ENCODE measurements at regions not wholly inside any gene's neighbourhood (a gene's known extent, or its start where the extent isn't known, plus 50 kb on each side); places are given as distances from the start of the nearest gene placed in this dataset.

DNA sequence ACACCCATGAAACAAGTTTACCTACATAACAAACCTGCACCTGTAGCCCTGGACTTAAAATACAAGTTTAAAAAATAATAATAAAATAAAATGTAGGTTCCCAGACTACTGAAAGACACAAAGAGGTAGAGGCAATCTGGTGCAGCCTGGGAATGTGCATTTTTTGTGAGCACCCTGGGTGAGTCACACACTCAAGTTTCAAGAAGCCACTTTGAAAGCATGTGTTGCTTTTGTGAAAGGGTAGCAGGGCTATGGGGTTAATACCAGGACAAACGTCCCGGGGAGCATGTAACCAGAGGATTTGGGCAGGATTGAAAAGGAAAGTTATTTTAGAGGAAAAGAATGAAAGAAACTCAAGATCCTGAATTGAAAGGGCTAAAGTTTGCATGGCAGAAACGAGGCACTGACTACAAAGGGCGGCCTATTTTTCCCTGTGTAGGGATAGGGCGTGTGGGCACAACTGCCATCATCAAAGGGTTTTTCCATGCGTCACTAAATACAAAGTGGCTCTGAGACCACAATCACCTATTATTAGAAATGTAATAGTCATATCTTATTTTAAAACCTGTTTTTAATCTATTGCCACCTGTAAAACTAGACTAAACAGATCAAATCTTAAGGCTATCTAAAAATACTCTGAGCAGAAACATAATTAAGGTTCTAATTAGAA, 314.9 kb downstream of the COG6 start:
- TF ChIP-seq FOXP2 (optimal IDR thresholded peaks at IDR 0.05; ENCODE audit: borderline replicate concordance, extremely low read depth, extremely low read length, insufficient read depth) (no peak), TAF1 (IDR thresholded peaks at IDR 0.05; ENCODE audit: borderline replicate concordance, insufficient read depth, low read length) (no peak), POLR2AphosphoS5 (IDR thresholded peaks at IDR 0.05; ENCODE audit: low read depth, low read length) (no peak), SIN3A (IDR thresholded peaks at IDR 0.05; ENCODE audit: borderline replicate concordance, insufficient read depth, low read length) (no peak)
- TF ChIP-seq, protein P1, sequence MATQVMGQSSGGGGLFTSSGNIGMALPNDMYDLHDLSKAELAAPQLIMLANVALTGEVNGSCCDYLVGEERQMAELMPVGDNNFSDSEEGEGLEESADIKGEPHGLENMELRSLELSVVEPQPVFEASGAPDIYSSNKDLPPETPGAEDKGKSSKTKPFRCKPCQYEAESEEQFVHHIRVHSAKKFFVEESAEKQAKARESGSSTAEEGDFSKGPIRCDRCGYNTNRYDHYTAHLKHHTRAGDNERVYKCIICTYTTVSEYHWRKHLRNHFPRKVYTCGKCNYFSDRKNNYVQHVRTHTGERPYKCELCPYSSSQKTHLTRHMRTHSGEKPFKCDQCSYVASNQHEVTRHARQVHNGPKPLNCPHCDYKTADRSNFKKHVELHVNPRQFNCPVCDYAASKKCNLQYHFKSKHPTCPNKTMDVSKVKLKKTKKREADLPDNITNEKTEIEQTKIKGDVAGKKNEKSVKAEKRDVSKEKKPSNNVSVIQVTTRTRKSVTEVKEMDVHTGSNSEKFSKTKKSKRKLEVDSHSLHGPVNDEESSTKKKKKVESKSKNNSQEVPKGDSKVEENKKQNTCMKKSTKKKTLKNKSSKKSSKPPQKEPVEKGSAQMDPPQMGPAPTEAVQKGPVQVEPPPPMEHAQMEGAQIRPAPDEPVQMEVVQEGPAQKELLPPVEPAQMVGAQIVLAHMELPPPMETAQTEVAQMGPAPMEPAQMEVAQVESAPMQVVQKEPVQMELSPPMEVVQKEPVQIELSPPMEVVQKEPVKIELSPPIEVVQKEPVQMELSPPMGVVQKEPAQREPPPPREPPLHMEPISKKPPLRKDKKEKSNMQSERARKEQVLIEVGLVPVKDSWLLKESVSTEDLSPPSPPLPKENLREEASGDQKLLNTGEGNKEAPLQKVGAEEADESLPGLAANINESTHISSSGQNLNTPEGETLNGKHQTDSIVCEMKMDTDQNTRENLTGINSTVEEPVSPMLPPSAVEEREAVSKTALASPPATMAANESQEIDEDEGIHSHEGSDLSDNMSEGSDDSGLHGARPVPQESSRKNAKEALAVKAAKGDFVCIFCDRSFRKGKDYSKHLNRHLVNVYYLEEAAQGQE (IDR thresholded peaks at IDR 0.05; ENCODE audit: insufficient read depth in 1 of 2, low read depth in 2 of 2, low read length in 2 of 2) = no peak

DNA sequence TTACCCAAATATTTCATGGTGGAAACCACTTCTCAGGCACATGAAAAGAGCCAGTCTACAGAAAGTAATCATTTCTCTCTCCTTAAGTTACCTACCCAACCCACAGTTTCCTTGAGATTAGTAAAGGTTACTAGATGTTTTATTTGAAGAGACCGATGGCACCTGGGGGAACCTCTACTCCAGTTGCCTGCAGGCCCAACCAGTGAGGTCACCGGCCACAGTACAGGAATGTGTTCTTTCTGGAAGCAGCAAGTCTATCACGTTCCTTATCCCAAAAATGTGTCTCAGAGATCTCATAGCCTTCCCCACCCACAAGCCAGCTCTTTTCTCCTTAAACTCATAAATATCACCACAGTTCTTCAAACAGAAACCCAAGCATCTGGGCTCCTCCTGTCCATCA, 316.1 kb downstream of the COG6 start:
- TF ChIP-seq POLR2AphosphoS5 (IDR thresholded peaks at IDR 0.05; ENCODE audit: low read depth, low read length) (no peak), FOXP2 (optimal IDR thresholded peaks at IDR 0.05; ENCODE audit: borderline replicate concordance, extremely low read depth, extremely low read length, insufficient read depth) (no peak), TAF1 (IDR thresholded peaks at IDR 0.05; ENCODE audit: borderline replicate concordance, insufficient read depth, low read length) (no peak), SIN3A (IDR thresholded peaks at IDR 0.05; ENCODE audit: borderline replicate concordance, insufficient read depth, low read length) (no peak)
- TF ChIP-seq, protein P1 (IDR thresholded peaks at IDR 0.05; ENCODE audit: insufficient read depth in 1 of 2, low read depth in 2 of 2, low read length in 2 of 2) = no peak

DNA sequence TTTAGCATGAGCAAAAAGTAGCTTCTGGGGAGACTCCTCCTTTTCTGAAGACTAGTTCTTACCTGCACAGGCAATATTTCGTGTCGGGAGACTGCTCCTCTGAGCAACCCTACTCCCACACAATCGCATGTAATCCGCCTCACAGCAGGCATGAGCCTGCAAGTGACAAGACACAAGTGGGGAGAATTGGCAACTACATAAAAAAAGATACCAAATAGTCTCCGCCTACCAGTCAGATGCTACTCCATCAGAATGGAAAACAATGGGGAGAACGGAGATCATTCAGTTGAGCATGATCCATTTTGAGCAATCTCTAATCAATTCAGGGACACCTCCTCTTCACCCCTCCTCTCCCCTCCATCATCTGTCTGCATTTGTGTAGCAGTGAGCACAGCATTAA, 321.0 kb downstream of the COG6 start:
- TF ChIP-seq SIN3A (IDR thresholded peaks at IDR 0.05; ENCODE audit: borderline replicate concordance, insufficient read depth, low read length) = no peak
- TF ChIP-seq FOXP2 (optimal IDR thresholded peaks at IDR 0.05; ENCODE audit: borderline replicate concordance, extremely low read depth, extremely low read length, insufficient read depth) = no peak
- TF ChIP-seq TAF1 (IDR thresholded peaks at IDR 0.05; ENCODE audit: borderline replicate concordance, insufficient read depth, low read length) = no peak
- TF ChIP-seq POLR2AphosphoS5 (IDR thresholded peaks at IDR 0.05; ENCODE audit: low read depth, low read length) = no peak
- TF ChIP-seq, protein P1 (IDR thresholded peaks at IDR 0.05; ENCODE audit: insufficient read depth in 1 of 2, low read depth in 2 of 2, low read length in 2 of 2) = no peak

DNA sequence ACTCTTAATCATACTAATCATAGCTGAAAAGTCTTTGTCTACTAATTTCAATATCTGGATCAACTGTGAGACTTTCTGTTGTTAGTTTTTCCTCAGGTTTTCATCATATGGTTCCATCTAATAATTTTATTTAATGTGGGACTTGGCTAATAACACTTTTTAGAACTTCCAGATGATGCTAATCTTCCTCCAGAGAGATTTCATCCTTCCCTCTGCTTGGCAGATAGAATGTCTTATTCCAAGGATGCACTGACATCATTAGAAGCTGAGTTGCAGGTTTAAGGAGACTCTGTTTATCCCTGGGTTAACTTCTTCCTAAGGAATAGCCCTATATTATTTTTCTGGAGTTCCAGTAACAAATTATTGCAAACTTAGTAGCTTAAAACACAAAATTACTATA, 325.6 kb downstream of the COG6 start:
- TF ChIP-seq, protein P1 (IDR thresholded peaks at IDR 0.05; ENCODE audit: insufficient read depth in 1 of 2, low read depth in 2 of 2, low read length in 2 of 2) = no peak
- no peak for TF ChIP-seq POLR2AphosphoS5 (IDR thresholded peaks at IDR 0.05; ENCODE audit: low read depth, low read length)

DNA sequence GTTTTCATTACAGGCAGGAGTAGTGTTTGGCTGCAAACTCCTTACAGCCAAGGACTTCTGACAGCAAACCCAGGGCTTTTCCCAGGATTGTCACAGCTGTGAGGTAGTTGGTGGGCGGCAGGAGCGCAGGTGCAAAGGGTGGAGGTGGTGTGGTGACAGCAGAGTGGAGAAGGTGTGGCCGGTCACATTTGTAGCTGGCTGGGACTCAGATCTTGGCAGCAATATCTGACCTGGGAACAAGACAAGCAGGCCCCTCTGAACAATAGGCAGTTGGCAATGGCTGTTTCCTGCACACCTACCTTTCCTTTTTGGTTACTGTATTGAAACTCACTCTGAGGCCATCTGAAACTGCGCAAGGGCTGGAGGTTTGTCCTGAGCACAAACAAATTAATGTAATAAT, 327.3 kb downstream of the COG6 start:
- TF ChIP-seq TAF1 (IDR thresholded peaks at IDR 0.05; ENCODE audit: borderline replicate concordance, insufficient read depth, low read length) (no peak), FOXP2 (optimal IDR thresholded peaks at IDR 0.05; ENCODE audit: borderline replicate concordance, extremely low read depth, extremely low read length, insufficient read depth) (no peak), POLR2AphosphoS5 (IDR thresholded peaks at IDR 0.05; ENCODE audit: low read depth, low read length) (no peak), SIN3A (IDR thresholded peaks at IDR 0.05; ENCODE audit: borderline replicate concordance, insufficient read depth, low read length) (no peak)
- TF ChIP-seq, protein P1 (IDR thresholded peaks at IDR 0.05; ENCODE audit: insufficient read depth in 1 of 2, low read depth in 2 of 2, low read length in 2 of 2) = no peak

All from PFSK-1 (cell line).